GM10266 (cell line): ENCODE measurements at regions not wholly inside any gene's neighbourhood (a gene's known extent, or its start where the extent isn't known, plus 50 kb on each side); places are given as distances from the start of the nearest gene placed in this dataset.

Experiments
- DNase-seq: peaks from one replicate; pipeline ENCODE4 v3.0.0; 2012; ENCODE audit errors: extremely low spot score
- CTCF ChIP-seq: IDR thresholded peaks from 2 replicates; pipeline ENCODE4 v1.5.1; 2012; ENCODE audit warnings: mild to moderate bottlenecking, low read depth; ENCODE audit not compliant: control insufficient read depth, insufficient read depth; ENCODE audit errors: missing control alignments

- no peak for TF ChIP-seq CTCF
- no peak for DNase-seq
These were observed 106.7 kb upstream of the TTC29 start for GRCh38 chr4:147052361-147052760.

- TF ChIP-seq CTCF: no peak
- no peak for DNase-seq
These were observed 108.7 kb upstream of the TTC29 start for GRCh38 chr4:147054228-147054872.

- no peak for DNase-seq
- TF ChIP-seq CTCF: no peak
These were observed 111.4 kb upstream of the TTC29 start for GRCh38 chr4:147056940-147057610.

- no peak for DNase-seq
- no peak for TF ChIP-seq CTCF
These were observed 112.0 kb upstream of the TTC29 start for GRCh38 chr4:147057611-147058190.

GRCh38 chr4:147059064-147059731 lies 113.5 kb upstream of the TTC29 start:
- TF ChIP-seq CTCF: no peak
- DNase-seq: no peak

GRCh38 chr4:147060151-147060931 lies 114.7 kb upstream of the TTC29 start:
- no peak for TF ChIP-seq CTCF
- DNase-seq: no peak
